ENCODE measurements at regions not wholly inside any gene's neighbourhood (a gene's known extent, or its start where the extent isn't known, plus 50 kb on each side); places are given as distances from the start of the nearest gene placed in this dataset.

GRCh38 chr6:26292709-26293108 is 72.3 kb upstream of the BTN3A2 start:
- DNase-seq: no peak

GRCh38 chr6:26294302-26294701 is 70.7 kb upstream of the BTN3A2 start:
- DNase-seq: no peak

GRCh38 chr6:26295691-26296555 is 69.1 kb upstream of the BTN3A2 start:
- no peak for DNase-seq

- no peak for DNase-seq
These were observed 68.5 kb upstream of the BTN3A2 start for GRCh38 chr6:26296556-26296856.

- DNase-seq: no peak
These were observed 67.9 kb upstream of the BTN3A2 start for GRCh38 chr6:26296857-26297648.

GRCh38 chr6:26299286-26300042 is 65.5 kb upstream of the BTN3A2 start:
- DNase-seq: no peak

- no peak for DNase-seq
These were observed 65.0 kb upstream of the BTN3A2 start for GRCh38 chr6:26300043-26300331.

GRCh38 chr6:26300359-26300758 is 64.6 kb upstream of the BTN3A2 start:
- no peak for DNase-seq

- DNase-seq: no peak
These were observed 64.2 kb upstream of the BTN3A2 start for GRCh38 chr6:26300828-26301227.

GRCh38 chr6:26301638-26302037 is 63.4 kb upstream of the BTN3A2 start:
- DNase-seq: no peak

GRCh38 chr6:26302941-26303559 is 61.9 kb upstream of the BTN3A2 start:
- no peak for DNase-seq

- no peak for DNase-seq
These were observed 60.7 kb upstream of the BTN3A2 start for GRCh38 chr6:26304213-26304796.

- peak; percentile 89 for DNase-seq
These were observed 60.0 kb upstream of the BTN3A2 start for GRCh38 chr6:26304797-26305640.

GRCh38 chr6:26305641-26305969 is 59.4 kb upstream of the BTN3A2 start:
- DNase-seq: no peak

GRCh38 chr6:26306232-26306631 is 58.8 kb upstream of the BTN3A2 start:
- no peak for DNase-seq

GRCh38 chr6:26307850-26308249 is 57.1 kb upstream of the BTN3A2 start:
- no peak for DNase-seq

GRCh38 chr6:26309731-26310142 is 55.3 kb upstream of the BTN3A2 start:
- DNase-seq: no peak

- peak; percentile 54 for DNase-seq
These were observed 54.0 kb upstream of the BTN3A2 start for GRCh38 chr6:26311012-26311384.

- DNase-seq: peak; percentile 90
These were observed 53.5 kb upstream of the BTN3A2 start for GRCh38 chr6:26311385-26312095.

- peak; percentile 49 for DNase-seq
These were observed 52.9 kb upstream of the BTN3A2 start for GRCh38 chr6:26312096-26312463.

Data from tongue (tissue), 1 donor.